HG02610 (cell line): ENCODE measurements at regions not wholly inside any gene's neighbourhood (a gene's known extent, or its start where the extent isn't known, plus 50 kb on each side); places are given as distances from the start of the nearest gene placed in this dataset.
"Not testable (repeated sequence)": the region's sequence is repeated elsewhere in the genome, so short reads cannot be mapped to it uniquely, and the experiment has no call there.

Experiments used
- ATAC-seq: cut with Tn5 transposase; IDR thresholded peaks from one replicate; pipeline ENCODE4 v1.9.1; 2021; ENCODE audit warnings: mild to moderate bottlenecking, moderate library complexity; ENCODE audit not compliant: unreplicated experiment

DNA sequence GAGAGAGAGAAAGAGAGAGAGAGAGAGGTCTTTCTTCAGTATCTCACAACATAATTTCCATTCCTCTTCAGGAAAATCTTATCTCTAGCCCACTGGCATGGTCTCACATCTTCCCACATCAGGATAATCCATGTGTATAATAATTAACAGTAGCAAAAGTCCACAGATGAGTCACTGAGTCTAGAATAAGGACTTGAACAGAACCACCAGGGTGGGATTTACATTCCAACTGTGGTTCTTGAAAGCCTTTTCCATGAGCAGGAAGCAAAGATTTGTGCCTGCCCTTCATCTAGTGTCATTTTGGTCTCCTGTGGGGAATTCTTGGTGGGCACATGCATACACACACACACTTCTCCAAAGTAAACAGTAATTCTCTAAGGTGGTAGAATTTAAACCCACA, 107.1 kb upstream of the TCF4 start:
- ATAC-seq, result no peak

DNA sequence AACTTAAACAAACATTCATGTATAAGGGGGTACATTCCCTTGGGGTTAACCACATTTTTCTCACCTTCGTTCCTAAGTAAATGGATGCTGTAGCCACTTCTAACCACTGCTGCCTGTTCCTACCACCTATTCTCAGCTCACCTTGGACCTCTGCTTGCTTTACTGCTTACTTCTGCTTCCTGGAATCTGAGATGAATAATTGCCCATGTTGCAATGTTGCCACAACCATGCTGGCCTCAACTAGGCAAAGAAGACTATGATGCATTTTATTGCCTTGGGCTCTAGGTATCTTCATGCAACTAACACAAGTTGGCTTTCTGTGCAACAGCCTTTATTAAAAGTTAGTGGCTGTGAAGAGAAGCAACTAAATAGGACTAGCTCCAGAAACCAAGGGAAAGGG, 106.3 kb upstream of the TCF4 start:
- no peak for ATAC-seq

DNA sequence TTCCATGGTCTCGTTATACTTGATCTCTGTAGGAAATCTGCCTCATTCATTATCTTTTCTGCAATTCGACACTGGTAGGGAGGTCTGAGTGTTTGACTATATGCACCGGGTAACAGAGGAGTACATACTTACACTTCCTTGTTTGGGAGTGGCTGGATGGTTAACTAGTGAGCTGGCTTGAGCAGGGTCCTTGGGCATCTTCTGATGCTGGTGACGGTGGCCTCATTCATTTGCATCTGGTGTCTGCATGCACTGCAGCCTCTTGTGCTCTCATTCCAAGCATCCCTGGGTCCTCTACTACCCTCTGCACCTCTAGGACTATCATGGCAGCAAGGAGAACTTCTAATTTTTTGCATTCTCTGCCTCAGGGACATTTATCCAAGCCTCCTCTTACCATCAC, 100.0 kb upstream of the TCF4 start:
- no peak for ATAC-seq

DNA sequence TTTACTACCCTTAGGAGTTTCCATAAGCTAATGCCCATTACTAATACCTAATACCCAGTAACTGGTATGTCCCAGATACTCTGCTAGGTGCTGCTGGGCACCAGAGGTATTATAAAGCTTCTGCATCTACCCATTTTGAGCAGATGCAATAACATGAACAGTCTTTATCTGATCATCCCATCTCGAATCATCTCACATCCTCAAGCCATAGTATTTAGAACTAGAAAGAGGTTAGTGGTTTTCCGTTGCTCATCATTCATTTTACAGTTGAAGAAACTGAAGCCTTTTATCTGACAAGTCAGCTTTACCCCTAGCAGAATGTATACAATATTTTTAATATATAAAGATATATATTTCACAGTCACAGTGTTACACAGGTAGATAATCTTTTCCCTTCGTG, 99.1 kb upstream of the TCF4 start:
- ATAC-seq, result no peak

DNA sequence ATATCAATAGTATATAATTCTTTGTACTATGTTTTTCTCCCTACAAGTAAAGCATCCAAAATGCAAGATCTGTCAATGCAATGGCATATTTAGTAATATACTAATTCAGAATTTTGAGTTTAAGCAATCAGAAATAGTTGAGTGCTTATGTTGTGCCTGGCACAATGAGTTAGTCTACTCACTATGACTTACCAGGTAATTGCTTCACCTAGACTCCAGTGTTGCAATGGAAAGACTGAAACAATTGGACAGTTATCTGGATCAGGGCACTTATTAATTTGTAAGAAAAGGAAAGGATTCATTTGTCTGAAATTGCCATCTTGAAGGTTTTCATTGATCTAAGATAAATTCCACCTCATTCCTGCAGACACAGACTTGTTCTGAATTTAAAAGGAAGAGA, 97.6 kb upstream of the TCF4 start:
- ATAC-seq, result no peak

GRCh38 chr18:55672574-55673361, 84.8 kb upstream of the TCF4 start:
- ATAC-seq, result no peak

GRCh38 chr18:55665506-55665905, 77.5 kb upstream of the TCF4 start:
- ATAC-seq, result no peak

DNA sequence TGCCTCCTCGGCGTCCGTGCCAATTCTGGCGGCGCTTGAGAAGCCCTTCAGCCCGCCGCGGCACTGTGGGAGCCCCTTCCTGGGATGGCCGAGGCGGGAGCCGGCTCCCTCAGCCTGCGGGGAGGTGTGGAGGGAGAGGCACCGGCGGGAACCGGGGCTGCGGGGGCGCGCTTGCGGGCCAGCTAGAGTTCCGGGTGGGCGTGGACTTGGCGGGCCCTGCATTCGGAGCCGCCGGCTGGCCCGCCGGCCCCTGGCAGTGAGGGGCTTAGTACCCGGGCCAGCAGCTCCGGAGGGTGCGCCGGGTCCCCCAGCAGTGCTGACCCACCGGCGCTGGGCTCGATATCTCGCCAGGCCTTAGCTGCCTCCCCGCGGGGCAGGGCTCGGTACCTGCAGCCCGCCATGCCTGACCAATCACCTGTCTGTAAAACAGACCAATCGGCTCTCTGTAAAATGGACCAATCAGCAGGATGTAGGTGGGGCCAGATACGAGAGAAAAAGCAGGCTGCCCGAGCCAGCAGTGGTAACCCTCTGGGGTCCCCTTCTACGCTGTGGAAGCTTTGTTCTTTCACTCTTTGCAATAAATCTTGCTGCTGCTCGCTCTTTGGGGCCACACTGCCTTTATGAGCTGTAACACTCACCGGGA, 76.9 kb upstream of the TCF4 start:
- ATAC-seq, result not testable (repeated sequence)

GRCh38 chr18:55663891-55664290, 75.9 kb upstream of the TCF4 start:
- ATAC-seq, result no peak

- no peak for ATAC-seq
Measured at GRCh38 chr18:55658598-55658997, 70.6 kb upstream of the TCF4 start.

GRCh38 chr18:55657572-55658331, 69.8 kb upstream of the TCF4 start:
- no peak for ATAC-seq

- no peak for ATAC-seq
Measured at GRCh38 chr18:55654986-55655385, 67.0 kb upstream of the TCF4 start.

DNA sequence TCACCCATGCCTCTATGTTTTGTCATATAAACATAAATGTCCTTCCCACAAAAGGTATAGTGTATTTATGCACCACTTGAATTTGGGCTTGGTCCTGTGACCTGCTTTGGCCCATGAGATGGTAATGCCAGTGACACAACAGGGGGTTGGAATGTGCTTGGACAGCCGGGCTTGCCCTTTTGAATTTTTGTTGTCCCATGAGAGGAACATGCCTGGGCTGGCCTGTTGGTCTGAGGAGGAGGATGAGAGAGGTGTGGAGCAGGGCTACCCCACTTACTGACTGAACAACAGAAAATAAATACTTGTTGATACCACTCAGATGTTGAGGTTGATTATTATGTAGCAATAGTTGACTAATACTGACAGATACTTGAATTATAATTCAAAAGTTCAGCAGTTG, 63.2 kb upstream of the TCF4 start:
- no peak for ATAC-seq

GRCh38 chr18:55650363-55650870, 62.4 kb upstream of the TCF4 start:
- no peak for ATAC-seq

- no peak for ATAC-seq
Measured at GRCh38 chr18:55647331-55647730, 59.3 kb upstream of the TCF4 start.

GRCh38 chr18:55642191-55642590, 54.2 kb upstream of the TCF4 start:
- ATAC-seq, result no peak

DNA sequence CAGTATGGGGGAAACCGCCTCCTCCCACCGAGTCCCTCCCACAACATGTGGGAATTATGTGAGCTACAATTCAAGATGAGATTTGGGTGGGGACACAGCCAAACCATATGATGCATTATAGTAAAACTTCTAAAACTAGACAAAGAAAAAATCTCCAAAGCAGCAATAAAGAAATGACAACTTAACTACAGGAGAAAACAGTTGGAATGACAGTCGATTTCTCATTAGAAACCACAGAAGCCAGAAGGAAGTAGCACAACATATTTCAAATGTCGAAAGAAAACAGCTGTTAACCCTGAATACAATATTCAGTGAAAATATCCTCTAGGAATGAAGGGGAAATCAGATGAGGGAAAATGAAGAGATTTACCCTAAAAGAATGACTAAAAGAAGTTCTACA, 53.5 kb upstream of the TCF4 start:
- no peak for ATAC-seq
